Left ventricle myocardium inferior (tissue), 1 donor: ENCODE measurements at regions not wholly inside any gene's neighbourhood (a gene's known extent, or its start where the extent isn't known, plus 50 kb on each side); places are given as distances from the start of the nearest gene placed in this dataset.

Source experiments
- DNase-seq: peaks from one replicate; pipeline ENCODE4 v3.0.0-alpha.2; 2020
- H3K27ac ChIP-seq: fragments of 200-600 bp; replicated peaks from 2 replicates; pipeline ENCODE4 v1.8.0; 2021
- H3K27me3 ChIP-seq: fragments of 200-600 bp; 2 replicates; pipeline ENCODE4 v1.8.0; 2021; ENCODE audit warnings: low read depth
- H3K36me3 ChIP-seq: fragments of 200-600 bp; 2 replicates; pipeline ENCODE4 v1.8.0; 2021
- H3K4me1 ChIP-seq: fragments of 200-600 bp; 2 replicates; pipeline ENCODE4 v1.8.0; 2021
- H3K4me3 ChIP-seq: fragments of 200-600 bp; 2 replicates; pipeline ENCODE4 v1.8.0; 2021; ENCODE audit warnings: mild to moderate bottlenecking, moderate library complexity
- H3K9me3 ChIP-seq: fragments of 200-600 bp; replicated peaks from 2 replicates; pipeline ENCODE4 v1.8.0; 2021
- CTCF ChIP-seq: fragments of 200-600 bp; IDR thresholded peaks from 2 replicates; pipeline ENCODE4 v1.8.0; 2021; ENCODE audit warnings: antibody characterized with exemption, mild to moderate bottlenecking, borderline replicate concordance
- intact Hi-C: fragments of 100-400 bp; cut with micrococcal nuclease; formaldehyde crosslinking; loops from one replicate; pipeline ENCODE4 v1.11.0; 2022
- donor health status: DM: no; HTN: yes; CAD: no; lungs with severe emphysema.

DNA sequence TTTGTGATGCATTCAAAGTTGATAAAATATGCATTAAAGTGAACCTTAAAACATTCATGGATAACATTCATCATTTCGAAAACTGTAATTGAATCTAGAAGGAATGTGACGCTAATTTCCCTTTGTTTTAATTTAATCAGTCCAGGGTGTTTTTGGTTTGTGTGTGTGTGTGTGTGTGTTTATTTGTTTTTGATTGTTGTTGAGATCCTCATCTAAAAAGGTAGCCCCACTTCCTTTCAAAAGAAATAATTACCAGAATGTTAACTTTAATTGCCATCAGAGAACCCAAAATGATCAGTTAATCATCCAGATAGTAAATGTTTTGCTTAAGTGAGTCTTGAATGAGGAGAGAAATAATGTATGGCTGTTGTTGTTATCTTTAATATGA, 74.5 kb upstream of the PTPRZ1 start:
- DNase-seq, result no peak
- H3K9me3 ChIP-seq, result no peaks in the 10 kb centered on the region
- intact Hi-C loops, result no loop called here
- H3K4me3 ChIP-seq, result no peak overlapping the region
- H3K36me3 ChIP-seq, result no peaks in the 10 kb centered on the region
- TF ChIP-seq CTCF, result no peak
- H3K4me1 ChIP-seq, result no peaks in the 10 kb centered on the region
- H3K27ac ChIP-seq, result no peak overlapping the region
- no peaks in the 10 kb centered on the region for H3K27me3 ChIP-seq

- intact Hi-C loops, result no loop called here
- H3K4me3 ChIP-seq, result no peak overlapping the region
- no peak overlapping the region for H3K27ac ChIP-seq
- H3K27me3 ChIP-seq, result no peaks in the 10 kb centered on the region
- H3K36me3 ChIP-seq, result no peaks in the 10 kb centered on the region
- no peaks in the 10 kb centered on the region for H3K4me1 ChIP-seq
- DNase-seq, result no peak
- no peaks in the 10 kb centered on the region for H3K9me3 ChIP-seq
- TF ChIP-seq CTCF, result no peak
Measured at GRCh38 chr7:121797657-121798452, 75.1 kb upstream of the PTPRZ1 start.

DNA sequence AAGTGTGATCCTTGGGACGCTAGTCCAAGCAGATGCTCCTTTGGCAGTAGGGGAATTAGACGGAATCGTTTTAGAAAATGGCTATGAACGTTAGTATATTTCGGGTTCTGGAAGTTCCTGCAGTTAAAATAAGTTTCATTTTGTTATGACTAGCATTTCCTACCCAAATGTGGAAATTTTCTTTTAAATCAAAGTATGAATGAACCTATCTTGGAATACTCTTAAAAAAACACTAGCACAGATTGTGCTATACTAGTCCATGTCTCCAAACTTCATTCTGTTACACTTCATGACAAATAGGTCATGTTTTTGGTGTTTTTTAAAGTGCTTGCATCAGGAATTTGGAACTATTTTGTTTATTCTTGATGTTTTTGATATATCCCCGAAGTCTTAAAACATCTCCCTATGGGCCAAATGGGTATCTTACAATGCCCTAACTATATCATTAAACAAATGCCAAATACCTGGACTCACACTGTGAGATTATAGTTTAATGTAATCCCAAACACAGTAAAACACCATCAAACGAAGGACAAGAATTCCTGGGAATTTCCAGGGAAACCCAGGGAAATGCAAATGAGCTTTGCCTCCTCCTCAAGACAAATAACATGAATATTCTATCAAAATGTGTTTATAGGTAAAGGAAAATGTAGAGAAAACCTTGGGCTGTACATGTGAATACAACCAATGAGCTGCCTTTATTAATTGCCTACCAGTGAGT, 75.9 kb upstream of the PTPRZ1 start:
- Histone ChIP-seq H3K9me3 (no peaks in the 10 kb centered on the region), H3K4me1 (no peaks in the 10 kb centered on the region), H3K27ac (no peak overlapping the region), H3K4me3 (no peak overlapping the region), H3K27me3 (no peaks in the 10 kb centered on the region), H3K36me3 (no peaks in the 10 kb centered on the region)
- TF ChIP-seq CTCF, result no peak
- intact Hi-C loops, result no loop called here
- no peak for DNase-seq

- Histone ChIP-seq H3K9me3 (no peaks in the 10 kb centered on the region), H3K27ac (no peak overlapping the region), H3K36me3 (no peaks in the 10 kb centered on the region), H3K4me1 (no peaks in the 10 kb centered on the region), H3K27me3 (no peaks in the 10 kb centered on the region), H3K4me3 (no peak overlapping the region)
- no peak for TF ChIP-seq CTCF
- DNase-seq, result no peak
- intact Hi-C loops, result no loop called here
Measured at GRCh38 chr7:121796381-121796780, 76.6 kb upstream of the PTPRZ1 start.

DNA sequence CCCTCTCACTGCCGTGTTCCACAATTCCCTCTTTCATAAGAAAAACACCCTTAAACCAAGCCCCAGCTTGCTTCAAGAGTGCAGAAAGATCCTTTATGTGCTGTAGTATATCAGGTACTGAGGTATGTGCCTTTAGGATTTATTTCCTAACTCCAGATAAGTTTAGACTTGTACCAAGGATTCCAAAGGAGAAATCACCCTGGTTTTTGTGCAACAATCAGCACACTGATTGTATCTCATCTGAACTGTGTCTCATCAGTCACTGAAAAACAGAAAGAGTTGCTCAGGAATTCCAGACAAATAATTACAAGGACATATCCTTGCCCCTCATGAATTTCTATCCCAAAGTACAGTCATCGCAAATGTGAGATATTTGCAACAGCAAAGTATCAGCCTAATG, 77.2 kb upstream of the PTPRZ1 start:
- Histone ChIP-seq H3K27ac (no peak overlapping the region), H3K4me3 (no peak overlapping the region), H3K27me3 (no peaks in the 10 kb centered on the region), H3K36me3 (no peaks in the 10 kb centered on the region), H3K4me1 (no peaks in the 10 kb centered on the region), H3K9me3 (no peaks in the 10 kb centered on the region)
- TF ChIP-seq CTCF, result no peak
- DNase-seq, result no peak
- intact Hi-C loops, result no loop called here
